CD4-positive, alpha-beta T cell treated with Interleukin-2 at 100 ng/mL for 4 hours (primary cell): ENCODE measurements at regions not wholly inside any gene's neighbourhood (a gene's known extent, or its start where the extent isn't known, plus 50 kb on each side); places are given as distances from the start of the nearest gene placed in this dataset.

Experiments used
- DNase-seq: peaks from one replicate; pipeline ENCODE4 v3.0.0-alpha.2; 2020; ENCODE audit warnings: low spot score

GRCh38 chr7:142365410-142365842 is 107.6 kb upstream of the PRSS58 start:
- no peak for DNase-seq

DNA sequence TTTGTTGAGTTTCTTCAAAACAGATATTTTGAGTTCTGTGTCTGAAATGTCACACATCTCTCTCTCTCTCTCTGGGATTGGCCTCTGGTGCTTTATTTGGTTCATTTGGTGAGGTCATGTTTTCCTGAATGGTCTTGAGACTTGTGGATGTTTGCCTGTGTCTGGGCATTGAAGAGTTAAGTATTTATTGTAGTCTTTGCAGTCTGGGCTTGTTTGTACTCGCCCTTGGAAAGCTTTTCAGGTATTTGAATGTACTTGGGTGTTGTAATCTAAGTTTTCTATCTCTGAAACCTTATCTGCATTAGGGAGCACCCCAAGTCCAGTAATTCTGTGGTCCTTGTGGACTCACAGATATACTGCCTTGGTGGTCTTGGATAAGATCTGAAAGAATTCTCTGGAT is 106.7 kb upstream of the PRSS58 start:
- no peak for DNase-seq

DNA sequence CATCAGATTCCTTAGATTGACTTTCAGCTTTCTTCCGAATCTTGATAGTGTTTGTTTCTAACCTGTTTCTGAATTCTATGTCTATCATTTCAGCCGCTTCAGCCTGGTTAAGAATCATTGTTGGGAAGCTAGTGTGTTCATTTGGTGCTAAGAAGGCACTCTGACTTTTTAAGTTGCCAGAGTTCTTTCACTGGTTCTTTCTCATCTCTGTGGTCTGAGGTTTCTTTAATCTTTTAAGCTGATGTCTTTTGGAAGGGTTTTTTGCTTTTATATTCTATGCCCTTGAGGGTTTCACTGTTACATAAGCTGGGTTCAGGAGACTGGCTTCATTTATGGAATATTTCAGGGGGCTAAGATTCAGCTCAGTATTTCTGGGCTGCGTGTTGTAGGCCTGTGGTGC is 104.5 kb upstream of the PRSS58 start:
- DNase-seq = no peak

DNA sequence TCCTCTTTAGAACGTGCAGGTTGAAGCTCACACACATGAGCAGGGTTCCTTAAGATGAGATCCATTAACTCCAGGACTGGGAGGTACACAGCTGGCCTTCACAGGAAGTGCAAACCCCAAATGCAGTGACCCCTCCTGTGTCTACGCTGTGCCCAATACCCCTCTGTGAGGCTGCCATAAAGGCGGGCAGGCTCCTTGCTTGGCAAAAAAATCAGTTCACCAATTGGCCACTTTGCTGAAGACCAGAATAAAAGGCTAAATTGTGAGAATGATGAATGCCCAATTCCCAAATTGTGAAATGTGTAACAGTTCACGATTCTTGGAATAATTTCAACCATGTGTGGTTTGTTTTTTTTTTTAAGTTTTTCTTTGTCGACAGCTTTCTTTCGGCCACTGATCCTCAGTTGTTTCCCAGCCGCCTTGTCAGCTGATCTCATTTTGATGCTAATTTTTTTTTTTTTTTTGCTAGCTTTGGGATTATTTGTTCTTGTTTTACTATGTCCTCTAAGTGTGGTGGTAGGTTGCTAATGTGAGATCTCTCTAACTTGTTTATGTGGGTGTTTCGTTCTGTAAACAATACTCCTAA is 101.9 kb upstream of the PRSS58 start:
- DNase-seq = no peak

DNA sequence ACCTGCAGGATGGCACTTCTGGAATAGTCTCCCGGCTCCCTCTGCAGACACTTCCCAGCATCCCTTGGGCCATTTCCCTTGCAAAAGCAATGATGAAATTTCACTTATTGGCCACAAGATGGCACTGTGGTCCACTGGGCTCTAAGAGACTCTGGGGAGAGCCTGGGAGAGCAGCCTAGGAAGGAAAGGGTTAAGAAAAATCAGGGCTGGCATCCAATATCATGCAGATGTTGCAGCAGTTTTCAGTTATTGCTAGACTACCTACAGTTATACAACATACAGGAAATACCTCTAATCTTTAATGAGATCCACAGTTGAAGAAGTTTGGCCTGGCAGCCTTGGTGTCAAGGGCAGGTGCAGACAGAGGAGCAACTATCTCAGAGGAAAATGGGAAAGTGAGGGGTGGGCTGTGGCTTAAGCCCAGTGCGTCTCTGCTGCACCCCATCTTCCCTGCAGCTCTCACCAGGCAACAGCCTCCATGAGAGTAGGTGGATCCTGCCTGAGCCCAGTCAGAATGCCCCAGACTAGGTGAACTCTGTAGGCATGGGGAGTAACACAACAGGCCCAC is 100.2 kb upstream of the PRSS58 start:
- DNase-seq = peak; percentile 38

- DNase-seq = no peak
These were observed 98.3 kb upstream of the PRSS58 start for GRCh38 chr7:142356166-142356565.

DNA sequence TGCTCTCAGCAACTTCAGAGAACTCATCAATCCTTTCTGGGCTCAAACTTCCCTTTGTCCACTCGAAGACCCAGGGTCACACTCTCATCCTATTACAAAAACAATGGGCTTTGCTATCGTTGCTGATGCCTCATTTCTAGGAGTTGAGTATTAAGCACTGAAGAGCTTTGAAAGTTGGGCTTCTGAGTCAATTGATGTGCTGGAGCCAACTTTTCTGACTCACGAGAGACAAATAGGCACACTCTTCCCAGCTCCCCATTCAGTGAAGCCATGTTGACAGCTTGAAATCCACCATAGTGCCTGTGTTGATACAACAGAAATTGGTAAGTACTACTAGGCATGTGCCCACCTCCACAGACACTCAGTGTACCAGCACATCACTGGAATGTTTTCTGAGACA is 97.5 kb upstream of the PRSS58 start:
- no peak for DNase-seq

GRCh38 chr7:142353147-142354060 is 95.5 kb upstream of the PRSS58 start:
- DNase-seq = no peak

- DNase-seq = peak; percentile 35
These were observed 94.7 kb upstream of the PRSS58 start for GRCh38 chr7:142352543-142352942.

DNA sequence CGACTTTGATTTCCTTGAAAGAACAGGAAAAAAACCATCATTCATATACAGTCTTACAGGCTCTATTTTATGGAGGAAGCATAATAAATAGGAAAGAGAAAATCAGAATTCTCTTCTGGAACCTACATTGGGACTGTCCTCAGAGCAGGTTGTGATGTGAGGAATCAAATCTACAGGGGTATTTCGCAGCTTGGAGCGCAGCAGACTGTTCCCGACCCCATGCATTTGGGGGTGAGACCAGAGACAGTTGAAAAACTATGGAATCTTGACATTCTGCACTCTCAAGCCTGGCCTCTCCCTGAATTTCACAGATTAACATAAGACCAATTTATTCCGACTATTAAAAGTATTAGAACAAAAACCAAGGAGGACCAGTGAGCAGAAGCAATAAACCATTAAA is 93.3 kb upstream of the PRSS58 start:
- DNase-seq = no peak

GRCh38 chr7:142349670-142350405 is 92.0 kb upstream of the PRSS58 start:
- DNase-seq = no peak

DNA sequence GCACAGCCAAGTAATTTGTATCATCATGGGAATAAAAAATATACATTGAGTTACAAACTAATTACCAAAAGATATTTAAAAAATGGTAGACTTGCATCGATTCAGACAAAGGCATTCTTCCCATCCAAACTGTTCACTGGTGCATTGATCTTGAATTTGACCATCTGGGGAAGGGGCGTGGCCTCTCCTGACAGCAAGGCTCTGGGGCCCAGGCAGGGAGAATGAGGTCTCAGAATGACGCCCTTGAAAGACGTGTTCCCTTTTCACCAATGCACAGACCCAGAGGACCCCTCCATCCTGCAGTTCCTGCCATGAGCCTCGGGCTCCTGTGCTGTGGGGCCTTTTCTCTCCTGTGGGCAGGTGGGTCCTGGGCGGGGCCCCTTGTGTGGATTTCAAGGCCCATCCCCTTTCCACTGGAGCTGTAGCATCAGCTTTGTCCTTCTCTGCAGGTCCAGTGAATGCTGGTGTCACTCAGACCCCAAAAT is 91.1 kb upstream of the PRSS58 start:
- no peak for DNase-seq

DNA sequence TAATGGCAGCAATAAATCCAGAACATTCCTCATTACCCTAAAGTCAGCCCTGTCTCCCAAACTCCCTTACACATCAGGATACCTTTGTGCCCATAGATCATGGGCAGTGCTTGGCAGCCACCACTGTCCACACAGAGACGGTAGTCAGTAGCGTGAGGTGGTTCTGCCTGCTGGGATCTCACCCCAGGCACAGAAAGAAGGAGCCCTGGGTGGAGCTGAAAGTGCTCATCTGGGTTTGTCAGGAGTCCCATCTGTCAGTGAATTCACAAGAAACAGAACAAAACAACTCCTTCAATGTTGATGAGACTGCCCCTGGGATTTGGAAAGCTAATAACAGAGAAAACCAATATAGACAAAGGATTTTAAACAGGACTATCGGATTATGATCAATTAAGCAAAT is 90.2 kb upstream of the PRSS58 start:
- no peak for DNase-seq

- DNase-seq = no peak
These were observed 89.2 kb upstream of the PRSS58 start for GRCh38 chr7:142347091-142347490.

- DNase-seq = peak; percentile 48
These were observed 88.0 kb upstream of the PRSS58 start for GRCh38 chr7:142345811-142346210.

DNA sequence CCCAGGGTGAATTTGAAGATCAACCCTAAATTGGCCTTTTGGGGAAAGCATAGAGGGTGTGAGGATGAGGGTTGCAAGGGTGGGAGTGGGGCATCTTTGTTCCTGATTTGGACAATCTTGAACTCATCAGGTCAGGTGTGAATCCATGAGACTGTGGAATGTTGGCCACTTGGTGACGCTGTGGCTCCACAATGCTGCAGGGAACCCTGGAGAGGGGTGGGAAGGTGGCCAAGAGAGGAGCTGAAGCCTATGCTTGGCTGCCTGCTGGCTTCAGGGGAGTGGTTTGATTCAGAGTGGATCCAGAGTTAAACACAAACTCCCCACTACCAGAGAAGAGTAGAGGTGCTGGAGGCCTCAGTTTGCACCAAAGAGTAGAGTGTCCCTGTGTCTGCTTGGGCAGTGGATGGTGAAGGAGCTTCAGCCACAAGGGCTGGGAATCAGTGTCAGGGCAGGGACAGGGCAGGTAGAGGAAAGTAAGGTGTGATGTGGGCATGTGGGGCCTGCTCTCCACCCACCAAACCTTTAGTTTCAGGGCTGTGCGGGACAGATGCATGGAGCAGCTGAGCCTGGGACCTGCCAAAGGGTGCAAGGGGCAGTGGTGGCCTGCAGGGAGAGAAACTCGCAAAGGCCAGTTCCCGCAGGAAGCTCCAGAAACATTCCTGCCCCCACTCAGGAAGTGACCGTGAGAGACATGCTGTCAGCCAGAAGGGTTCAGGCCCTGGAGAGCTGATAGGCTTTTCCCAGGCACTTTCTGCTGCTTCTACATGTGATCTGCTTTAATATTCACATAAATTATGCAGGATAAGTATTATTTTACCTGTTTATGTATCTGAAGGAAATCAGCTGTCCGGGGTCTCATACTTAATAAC is 81.0 kb upstream of the PRSS58 start:
- no peak for DNase-seq

DNA sequence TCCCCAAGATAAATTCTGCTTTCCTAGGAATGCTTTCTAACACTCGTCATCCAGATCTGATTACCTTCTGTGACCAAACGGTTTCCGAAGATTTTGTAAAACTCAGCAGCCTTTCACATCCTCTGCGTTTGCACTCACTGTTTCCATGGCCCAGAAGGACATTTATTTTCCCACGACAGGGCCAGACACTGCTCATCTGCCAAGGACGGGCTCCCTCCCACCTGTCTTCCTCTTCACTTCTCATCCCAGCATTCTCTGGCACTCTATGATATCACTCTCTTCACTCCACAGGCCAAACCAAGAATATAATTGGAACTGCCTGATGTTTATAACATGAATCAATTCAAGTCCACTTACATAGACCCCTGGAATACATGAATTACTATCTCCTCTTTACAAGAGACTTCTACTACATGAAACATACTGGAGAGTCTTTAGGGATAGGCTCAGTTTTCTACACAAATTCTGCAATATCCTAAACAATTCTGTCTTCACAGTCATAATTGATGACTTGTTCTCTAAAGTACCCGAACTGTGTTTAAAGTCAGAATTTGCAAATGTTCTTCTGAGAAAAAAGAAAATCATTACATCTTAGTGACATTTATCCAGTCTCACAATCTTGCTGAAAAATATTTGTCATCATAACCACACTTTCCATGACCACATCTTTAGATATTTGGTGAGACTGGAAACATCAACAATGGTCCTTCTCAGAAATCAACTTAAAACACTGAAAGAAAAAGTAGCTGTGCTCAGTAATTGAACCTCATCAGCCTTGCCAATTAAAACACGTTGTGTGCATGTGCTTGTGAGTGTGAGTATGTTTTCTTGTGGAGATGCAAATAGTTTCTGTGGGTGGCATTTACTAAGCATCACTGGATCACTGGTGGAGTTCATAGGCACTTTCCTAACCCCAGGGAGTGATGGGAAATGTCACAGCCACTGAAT is 79.5 kb upstream of the PRSS58 start:
- DNase-seq = peak; percentile 32

- no peak for DNase-seq
These were observed 76.9 kb upstream of the PRSS58 start for GRCh38 chr7:142334806-142335205.

GRCh38 chr7:142334236-142334635 is 76.4 kb upstream of the PRSS58 start:
- DNase-seq = no peak

- DNase-seq = no peak
These were observed 74.6 kb upstream of the PRSS58 start for GRCh38 chr7:142332421-142332820.
